ENCODE measurements at regions not wholly inside any gene's neighbourhood (a gene's known extent, or its start where the extent isn't known, plus 50 kb on each side); places are given as distances from the start of the nearest gene placed in this dataset.

GRCh38 chr7:371779-372545 is 82.0 kb downstream of the FOXL3 start:
- DNase-seq, result no peak

DNA sequence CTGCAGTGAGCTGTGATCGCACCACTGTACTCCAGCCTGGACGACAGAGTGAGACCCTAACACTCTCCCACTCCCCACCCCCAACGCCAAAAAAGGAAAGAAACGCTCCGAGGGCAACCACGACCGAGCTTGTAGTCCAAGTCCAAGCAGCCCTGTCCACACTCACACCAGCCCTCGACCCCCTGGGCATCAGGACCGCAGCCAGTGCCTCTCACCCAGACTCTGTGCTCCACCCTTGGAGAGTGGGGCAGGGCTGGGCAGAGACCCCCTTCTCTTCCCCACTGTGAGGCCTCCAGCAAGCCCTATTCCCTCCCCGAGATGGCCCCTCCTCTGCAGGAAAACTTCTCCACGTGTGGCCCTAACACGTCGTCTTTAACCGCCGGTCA is 82.6 kb downstream of the FOXL3 start:
- no peak for DNase-seq

- no peak for DNase-seq
These were observed 83.2 kb downstream of the FOXL3 start for GRCh38 chr7:372932-373791.

GRCh38 chr7:373818-374705 is 84.1 kb downstream of the FOXL3 start:
- DNase-seq, result no peak

DNA sequence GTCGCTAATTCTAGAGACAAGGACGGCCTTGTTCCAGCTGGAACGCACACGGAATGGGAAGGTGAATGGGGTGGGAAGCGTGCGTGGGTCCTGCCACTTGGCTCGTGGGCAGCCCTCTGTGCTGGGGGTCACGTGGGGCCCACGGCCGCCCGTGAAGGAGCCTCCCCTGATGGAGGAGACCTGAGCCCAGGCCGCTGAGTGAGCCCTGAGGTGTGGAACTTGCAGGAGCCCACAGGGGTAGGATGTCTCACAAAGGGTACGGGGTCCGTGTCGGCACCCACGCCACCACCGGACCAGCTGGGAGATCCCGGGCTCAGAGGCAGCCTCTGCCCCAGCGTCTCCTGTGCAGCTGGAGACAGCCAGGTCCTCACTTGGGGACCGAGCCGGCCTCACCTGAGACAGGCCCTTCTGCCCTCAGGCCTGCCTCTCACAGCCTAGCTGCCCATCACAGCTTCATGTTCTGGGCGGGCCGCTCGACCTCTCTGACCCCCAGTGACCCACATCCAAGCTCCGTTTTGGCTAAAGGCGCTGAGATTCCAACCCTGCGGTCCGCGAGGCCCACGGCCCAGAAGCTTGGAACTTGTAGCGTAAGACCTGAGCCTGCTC is 84.8 kb downstream of the FOXL3 start:
- DNase-seq, result no peak

DNA sequence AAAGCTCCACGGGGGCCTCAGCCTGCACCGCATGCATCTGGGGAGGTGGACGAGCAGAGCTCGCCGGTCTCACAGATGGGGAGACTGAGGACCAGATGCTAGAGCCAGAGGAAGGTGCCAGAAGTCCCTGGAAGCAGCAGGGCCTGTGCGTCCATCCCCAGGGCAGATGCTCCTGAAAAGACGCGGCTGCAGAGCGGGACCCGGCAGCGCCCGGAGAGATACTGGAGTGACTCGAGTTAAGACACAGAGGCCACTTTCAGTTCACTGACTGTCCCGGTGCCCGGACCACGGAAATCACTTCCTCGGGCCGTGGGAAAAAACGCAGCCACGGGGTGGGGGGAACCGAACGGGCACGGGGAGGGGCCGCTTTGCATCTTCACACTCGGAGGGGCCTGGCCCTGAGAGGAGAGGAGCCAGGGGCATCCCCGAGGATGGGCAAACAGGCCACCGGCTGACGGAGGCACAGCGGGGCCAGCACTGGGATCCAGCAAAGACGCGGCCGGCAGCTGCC is 85.4 kb downstream of the FOXL3 start:
- DNase-seq, result no peak

DNA sequence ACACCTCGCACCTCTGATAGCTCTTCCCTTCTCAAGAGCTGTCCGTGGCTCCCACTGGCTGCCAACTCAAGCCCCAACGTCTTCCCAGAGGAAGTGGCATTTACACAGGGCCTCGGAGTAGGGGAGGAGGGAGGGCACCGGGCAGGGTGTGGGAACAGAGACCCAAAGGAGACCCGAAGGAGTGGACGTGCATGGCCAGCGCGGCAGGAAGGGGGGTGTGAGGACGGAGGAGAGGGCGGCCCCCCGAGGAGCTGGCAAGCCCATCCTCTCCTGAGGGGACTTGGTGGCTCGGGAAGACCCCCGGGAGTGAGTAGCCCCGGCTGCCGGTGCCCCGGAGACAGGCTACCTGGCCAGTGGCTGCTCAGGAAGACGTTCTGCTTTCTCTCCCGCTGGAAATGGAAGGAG is 85.9 kb downstream of the FOXL3 start:
- no peak for DNase-seq

DNA sequence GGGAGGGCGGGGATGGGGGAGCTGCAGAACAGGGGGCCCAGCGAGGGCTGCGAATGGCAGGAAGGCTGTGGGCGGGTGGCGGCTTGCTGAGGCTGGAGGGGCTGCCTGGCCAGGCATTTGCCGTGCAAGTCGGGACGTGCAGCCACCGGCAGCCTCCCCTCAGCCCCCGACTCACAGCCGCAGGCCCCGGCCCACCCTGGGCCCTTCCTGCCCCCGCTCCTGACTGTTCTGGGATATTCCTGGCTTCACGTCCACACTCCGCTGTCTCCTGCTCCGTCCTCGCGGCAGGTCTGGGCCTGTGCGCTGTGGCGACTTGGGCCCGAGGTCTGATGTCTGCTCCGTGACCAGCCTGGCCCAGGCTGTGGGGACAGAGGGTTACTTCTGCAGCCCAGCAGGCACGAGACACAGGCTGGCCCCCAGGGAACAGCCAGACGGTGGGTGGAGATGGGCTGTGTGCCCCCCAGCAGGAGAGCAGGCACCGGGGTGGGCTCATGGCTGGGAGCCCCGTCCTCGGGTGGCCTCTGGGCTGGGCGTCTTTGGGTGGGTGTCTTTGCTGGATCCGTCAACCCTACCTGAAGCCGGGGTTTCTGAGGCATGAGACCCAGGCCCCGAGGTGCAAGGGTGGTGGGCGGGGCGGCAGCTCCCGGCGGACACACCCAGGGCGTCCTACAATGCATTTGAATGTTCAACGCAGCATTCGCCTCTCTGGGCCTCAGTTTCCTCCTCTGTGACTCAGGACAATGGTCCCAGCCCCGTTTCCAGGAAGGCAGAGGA is 86.5 kb downstream of the FOXL3 start:
- DNase-seq, result no peak

DNA sequence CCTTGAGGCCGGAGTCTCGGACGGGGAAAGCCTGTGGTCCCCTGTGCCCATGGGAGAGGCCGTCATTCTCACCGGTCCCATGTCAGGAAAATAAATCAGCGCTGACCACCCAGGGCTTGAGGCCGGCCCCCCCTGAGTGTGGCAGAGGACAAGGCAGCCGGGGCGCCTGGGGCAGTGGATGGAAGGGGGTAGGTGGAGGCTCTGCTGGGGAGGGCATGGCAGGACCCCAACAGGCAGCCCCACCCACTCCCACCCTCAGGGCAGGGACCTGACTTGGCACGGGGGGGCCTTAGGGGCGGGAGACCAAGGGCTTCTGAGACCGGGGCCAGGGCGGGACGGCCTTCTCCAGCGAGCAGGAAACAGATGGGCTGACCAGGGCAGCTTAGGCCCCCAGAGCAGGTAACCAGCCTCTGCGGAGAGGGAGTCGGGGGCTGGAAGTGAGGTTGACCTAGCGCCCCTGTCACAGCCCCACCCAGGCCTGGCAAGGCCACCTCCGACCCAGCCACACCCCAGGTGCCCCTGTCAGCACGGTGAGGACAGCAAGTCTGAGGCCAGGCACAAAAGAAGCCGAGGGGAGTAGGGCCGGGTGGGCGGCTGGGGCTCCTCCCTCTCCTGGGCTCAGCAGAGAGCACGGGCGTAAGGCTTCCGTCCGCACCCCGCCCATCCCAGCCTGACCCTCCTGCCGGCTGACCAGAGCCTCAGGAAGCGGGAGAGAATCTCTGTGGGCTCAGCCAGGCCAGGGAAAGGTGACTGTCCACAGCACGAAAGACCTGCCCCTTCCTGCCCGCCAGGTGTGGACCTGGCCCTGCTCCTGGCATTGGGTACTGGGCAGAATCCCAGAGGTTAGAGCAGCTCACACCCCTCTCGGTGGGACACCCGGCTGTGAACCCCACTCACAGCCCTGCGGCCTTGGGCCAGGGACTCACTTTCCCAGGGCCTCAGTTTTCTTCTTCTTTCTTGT is 87.4 kb downstream of the FOXL3 start:
- no peak for DNase-seq

DNA sequence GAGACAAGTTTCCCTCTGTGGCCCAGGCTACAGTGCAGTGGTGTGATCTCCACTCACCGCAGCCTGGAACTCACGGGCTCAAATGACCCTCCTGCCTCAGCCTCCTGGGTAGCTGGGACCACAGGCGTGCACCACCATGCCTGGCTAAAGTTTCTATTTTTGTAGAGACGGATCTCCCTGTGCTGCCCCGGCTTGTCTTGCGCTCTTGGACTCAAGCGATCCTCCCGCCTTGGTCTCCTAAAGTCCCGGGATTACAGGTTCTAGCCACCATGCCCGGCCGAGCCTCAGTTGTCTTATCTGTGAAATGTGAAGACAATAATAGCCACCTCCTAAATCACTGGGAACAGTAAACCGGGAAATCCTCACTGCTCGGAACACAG is 88.1 kb downstream of the FOXL3 start:
- DNase-seq, result no peak

- no peak for DNase-seq
These were observed 88.8 kb downstream of the FOXL3 start for GRCh38 chr7:378551-379455.

- no peak for DNase-seq
These were observed 89.6 kb downstream of the FOXL3 start for GRCh38 chr7:379456-380138.

DNA sequence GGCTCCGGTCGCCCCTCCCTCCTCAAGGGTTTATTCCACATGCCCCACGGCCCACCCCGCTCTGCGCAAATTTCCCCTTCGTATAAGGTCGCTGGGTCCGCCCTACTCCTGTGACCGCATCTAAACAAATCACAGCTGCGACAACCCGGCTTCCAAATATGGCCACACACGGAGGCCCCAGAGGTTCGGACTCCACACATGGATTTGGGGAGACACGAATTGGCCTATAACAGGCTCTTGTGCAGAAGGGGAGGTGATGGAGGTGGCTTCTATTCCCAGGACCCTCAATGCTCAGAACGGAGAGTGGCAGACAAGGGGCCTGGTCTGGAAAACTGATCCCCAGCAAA is 90.1 kb downstream of the FOXL3 start:
- DNase-seq, result no peak

DNA sequence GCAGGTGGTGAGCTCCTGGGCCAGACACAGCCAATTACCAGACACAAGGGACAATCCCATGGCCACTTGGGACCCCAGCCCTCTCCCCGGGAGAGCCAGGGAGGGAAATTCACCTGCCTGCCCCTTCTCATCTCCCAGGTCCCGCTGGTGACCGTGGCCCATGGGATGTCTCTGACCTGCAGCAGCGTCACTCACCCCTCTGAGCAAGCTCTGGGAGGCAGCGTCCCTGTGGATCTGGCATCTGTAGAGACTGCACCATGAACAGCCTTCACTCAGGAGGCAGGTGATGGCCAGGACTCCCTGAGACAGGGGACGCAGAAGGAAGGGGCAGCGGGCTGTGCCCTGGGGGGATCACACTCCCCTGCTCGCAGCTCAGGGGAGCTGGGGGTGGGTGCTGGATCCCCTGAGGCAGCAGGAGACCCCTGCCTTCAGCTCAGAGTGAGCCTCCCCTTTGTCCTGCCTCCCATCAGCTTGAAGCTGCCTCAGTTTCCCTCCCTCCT is 90.8 kb downstream of the FOXL3 start:
- DNase-seq, result no peak

- DNase-seq, result no peak
These were observed 91.5 kb downstream of the FOXL3 start for GRCh38 chr7:381211-382042.

- no peak for DNase-seq
These were observed 92.1 kb downstream of the FOXL3 start for GRCh38 chr7:382043-382400.

GRCh38 chr7:386385-386784 is 96.4 kb downstream of the FOXL3 start:
- DNase-seq, result no peak
